ENCODE measurements at regions not wholly inside any gene's neighbourhood (a gene's known extent, or its start where the extent isn't known, plus 50 kb on each side); places are given as distances from the start of the nearest gene placed in this dataset.

- TF ChIP-seq CTCF (IDR thresholded peaks at IDR 0.05; ENCODE audit: low read depth, low read length, poor library complexity, severe bottlenecking) (no peak), EZH2phosphoT487 (IDR thresholded peaks at IDR 0.05; ENCODE audit: borderline replicate concordance, low read length) (no peak)
Measured at GRCh38 chr13:56501750-56502149, 639.0 kb upstream of the PRR20A start.
